ENCODE measurements at regions not wholly inside any gene's neighbourhood (a gene's known extent, or its start where the extent isn't known, plus 50 kb on each side); places are given as distances from the start of the nearest gene placed in this dataset.

- H4K20me1 ChIP-seq (ENCODE audit: insufficient read depth, poor library complexity, severe bottlenecking): no peaks in the 10 kb centered on the region
- H3K9me2 ChIP-seq (replicated peaks; ENCODE audit: insufficient read depth): no peaks in the 10 kb centered on the region
- no peak for DNase-seq (ENCODE audit: low spot score)
- TF ChIP-seq EZH2 (IDR thresholded peaks at IDR 0.05; ENCODE audit: borderline replicate concordance) (no peak), CTCF (IDR thresholded peaks at IDR 0.05; ENCODE audit: poor library complexity) (no peak), EZH2phosphoT487 (IDR thresholded peaks at IDR 0.05; ENCODE audit: low read depth, severe bottlenecking, unreplicated experiment) (no peak)
- WGBS (ENCODE audit: low lambda C conversion rate, missing lambda C conversion rate): 100% methylated on average over 1 of the region's 1 CpG
- no peaks in the 10 kb centered on the region for H3K36me3 ChIP-seq (replicated peaks; ENCODE audit: insufficient read depth, low read depth)
- no peak overlapping the region for H3K4me2 ChIP-seq
- no peak overlapping the region for H3K4me3 ChIP-seq
- H2AFZ ChIP-seq: no peak overlapping the region
- H3K9me3 ChIP-seq (ENCODE audit: low read depth): no peaks in the 10 kb centered on the region
- H3K27me3 ChIP-seq: no peaks in the 10 kb centered on the region
- no peak overlapping the region for H3K27ac ChIP-seq
- H3K79me2 ChIP-seq: no peaks in the 10 kb centered on the region
- no peaks in the 10 kb centered on the region for H3K4me1 ChIP-seq (ENCODE audit: insufficient read depth)
Observed at GRCh38 chr3:106194726-106195125, 325.9 kb upstream of the CBLB start.

- Histone ChIP-seq H2AFZ (no peak overlapping the region), H3K4me3 (no peak overlapping the region)
- 67% methylated on average over 4 of the region's 4 CpGs for WGBS (ENCODE audit: low lambda C conversion rate, missing lambda C conversion rate)
Observed at GRCh38 chr3:106197532-106198194, 328.9 kb upstream of the CBLB start.

GRCh38 chr3:106204160-106204868 is 335.5 kb upstream of the CBLB start:
- 86% methylated on average over 5 of the region's 5 CpGs for WGBS (ENCODE audit: low lambda C conversion rate, missing lambda C conversion rate)
- Histone ChIP-seq H3K4me2 (no peak overlapping the region), H3K27ac (no peak overlapping the region), H3K4me1 (ENCODE audit: insufficient read depth) (no peaks in the 10 kb centered on the region), H3K4me3 (no peak overlapping the region), H3K36me3 (replicated peaks; ENCODE audit: insufficient read depth, low read depth) (no peaks in the 10 kb centered on the region), H4K20me1 (ENCODE audit: insufficient read depth, poor library complexity, severe bottlenecking) (no peaks in the 10 kb centered on the region), H3K79me2 (no peaks in the 10 kb centered on the region), H3K27me3 (no peaks in the 10 kb centered on the region), H3K9me3 (ENCODE audit: low read depth) (no peaks in the 10 kb centered on the region), H3K9me2 (replicated peaks; ENCODE audit: insufficient read depth) (no peaks in the 10 kb centered on the region), H2AFZ (no peak overlapping the region)
- DNase-seq (ENCODE audit: low spot score): no peak
- TF ChIP-seq CTCF (IDR thresholded peaks at IDR 0.05; ENCODE audit: poor library complexity) (no peak), EZH2 (IDR thresholded peaks at IDR 0.05; ENCODE audit: borderline replicate concordance) (no peak), EZH2phosphoT487 (IDR thresholded peaks at IDR 0.05; ENCODE audit: low read depth, severe bottlenecking, unreplicated experiment) (no peak)

More at GRCh38 chr3:106197532-106198194, 328.9 kb upstream of the CBLB start:
- no peaks in the 10 kb centered on the region for H3K79me2 ChIP-seq
- no peaks in the 10 kb centered on the region for H3K9me3 ChIP-seq (ENCODE audit: low read depth)
- no peaks in the 10 kb centered on the region for H4K20me1 ChIP-seq (ENCODE audit: insufficient read depth, poor library complexity, severe bottlenecking)
- H3K36me3 ChIP-seq (replicated peaks; ENCODE audit: insufficient read depth, low read depth): no peaks in the 10 kb centered on the region
- TF ChIP-seq EZH2phosphoT487 (IDR thresholded peaks at IDR 0.05; ENCODE audit: low read depth, severe bottlenecking, unreplicated experiment) (no peak), EZH2 (IDR thresholded peaks at IDR 0.05; ENCODE audit: borderline replicate concordance) (no peak), CTCF (IDR thresholded peaks at IDR 0.05; ENCODE audit: poor library complexity) (no peak)
- DNase-seq (ENCODE audit: low spot score): no peak
- H3K9me2 ChIP-seq (replicated peaks; ENCODE audit: insufficient read depth): no peaks in the 10 kb centered on the region
- no peak overlapping the region for H3K4me2 ChIP-seq
- no peaks in the 10 kb centered on the region for H3K27me3 ChIP-seq
- no peak overlapping the region for H3K27ac ChIP-seq
- no peaks in the 10 kb centered on the region for H3K4me1 ChIP-seq (ENCODE audit: insufficient read depth)
